Omental fat pad (tissue), 3 donors: ENCODE measurements at regions not wholly inside any gene's neighbourhood (a gene's known extent, or its start where the extent isn't known, plus 50 kb on each side); places are given as distances from the start of the nearest gene placed in this dataset.
A peak's percentile ranks its signal among the peaks of the same experiment; 100 is the strongest.
"Not testable (repeated sequence)": the region's sequence is repeated elsewhere in the genome, so short reads cannot be mapped to it uniquely, and the experiment has no call there.

Source experiments
- ATAC-seq: fragments of 150-250 bp; one replicate; pipeline ENCODE4 v1.9.1; 2016; ENCODE audit warnings: mild to moderate bottlenecking, moderate library complexity; ENCODE audit not compliant: low FRiP score
- DNase-seq: peaks from one replicate; pipeline ENCODE4 v3.0.0-alpha.2; 2019; ENCODE audit warnings: low spot score
- TF ChIP-seq, protein P1 (sequence below), 3 donors: fragments of 450-650 bp; IDR thresholded peaks; one replicate each; pipeline ENCODE4 v1.5.1; 2016 to 2017; ENCODE audit warnings: antibody characterized with exemption in 3 of 3, mild to moderate bottlenecking in 3 of 3, moderate library complexity in 2 of 3

DNA sequence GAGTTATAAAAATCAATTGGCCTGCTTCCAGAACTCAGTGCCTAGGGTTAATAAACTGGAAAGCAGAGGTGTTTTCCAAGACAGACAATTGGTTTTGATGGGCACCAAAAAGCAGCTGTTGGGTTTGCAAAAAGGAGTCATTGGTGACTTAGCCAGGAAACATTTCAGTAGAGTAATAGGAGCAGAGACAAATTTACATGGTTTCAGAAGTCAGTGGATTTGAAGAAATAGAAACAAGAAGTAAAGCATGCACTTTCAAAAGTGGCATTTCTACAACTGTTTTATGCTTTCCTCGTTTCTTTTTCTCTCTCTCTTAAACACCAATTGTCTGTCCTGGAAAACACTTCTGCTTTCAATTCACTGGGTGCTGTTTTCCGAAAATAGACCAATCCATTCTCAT, 87.8 kb downstream of the GLUL start:
- DNase-seq: no peak
- no peak for ATAC-seq
- TF ChIP-seq, protein P1, sequence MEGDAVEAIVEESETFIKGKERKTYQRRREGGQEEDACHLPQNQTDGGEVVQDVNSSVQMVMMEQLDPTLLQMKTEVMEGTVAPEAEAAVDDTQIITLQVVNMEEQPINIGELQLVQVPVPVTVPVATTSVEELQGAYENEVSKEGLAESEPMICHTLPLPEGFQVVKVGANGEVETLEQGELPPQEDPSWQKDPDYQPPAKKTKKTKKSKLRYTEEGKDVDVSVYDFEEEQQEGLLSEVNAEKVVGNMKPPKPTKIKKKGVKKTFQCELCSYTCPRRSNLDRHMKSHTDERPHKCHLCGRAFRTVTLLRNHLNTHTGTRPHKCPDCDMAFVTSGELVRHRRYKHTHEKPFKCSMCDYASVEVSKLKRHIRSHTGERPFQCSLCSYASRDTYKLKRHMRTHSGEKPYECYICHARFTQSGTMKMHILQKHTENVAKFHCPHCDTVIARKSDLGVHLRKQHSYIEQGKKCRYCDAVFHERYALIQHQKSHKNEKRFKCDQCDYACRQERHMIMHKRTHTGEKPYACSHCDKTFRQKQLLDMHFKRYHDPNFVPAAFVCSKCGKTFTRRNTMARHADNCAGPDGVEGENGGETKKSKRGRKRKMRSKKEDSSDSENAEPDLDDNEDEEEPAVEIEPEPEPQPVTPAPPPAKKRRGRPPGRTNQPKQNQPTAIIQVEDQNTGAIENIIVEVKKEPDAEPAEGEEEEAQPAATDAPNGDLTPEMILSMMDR (IDR thresholded peaks at IDR 0.05): no peak

DNA sequence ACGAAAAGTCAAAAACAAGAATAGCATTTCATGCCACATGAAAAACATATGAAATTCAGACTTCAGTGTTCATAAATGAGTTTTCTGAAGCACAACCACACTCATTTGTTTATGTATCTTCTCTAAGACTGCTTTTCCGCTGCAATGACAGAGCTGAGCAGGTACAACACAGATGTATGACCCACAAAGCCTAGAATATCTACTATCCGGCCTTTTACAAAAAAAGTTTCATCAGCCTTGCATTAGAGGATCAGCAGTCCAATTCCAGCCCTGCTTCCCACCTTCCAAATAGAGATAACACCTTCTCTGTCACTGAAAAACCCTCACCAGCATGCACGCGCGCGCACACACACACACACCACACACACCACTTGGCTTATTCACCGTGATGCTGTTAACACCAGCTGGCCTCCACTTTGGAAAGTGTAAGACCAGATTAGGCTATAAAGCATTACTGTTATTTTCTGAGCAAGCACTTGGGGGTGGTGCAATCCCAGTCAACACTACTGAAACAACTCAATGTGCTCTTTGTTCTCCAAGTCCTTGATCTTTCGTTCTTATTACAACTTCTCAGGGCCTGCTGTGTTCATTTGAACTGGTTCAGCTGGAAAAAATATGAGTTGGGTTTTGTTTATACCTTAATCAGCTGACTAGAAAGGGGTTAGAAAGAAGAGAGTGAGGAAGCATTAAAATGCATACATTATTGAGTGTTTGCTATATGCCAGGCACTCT, 90.0 kb downstream of the GLUL start:
- DNase-seq: no peak
- ATAC-seq: no peak
- TF ChIP-seq, protein P1 (IDR thresholded peaks at IDR 0.05): no peak

DNA sequence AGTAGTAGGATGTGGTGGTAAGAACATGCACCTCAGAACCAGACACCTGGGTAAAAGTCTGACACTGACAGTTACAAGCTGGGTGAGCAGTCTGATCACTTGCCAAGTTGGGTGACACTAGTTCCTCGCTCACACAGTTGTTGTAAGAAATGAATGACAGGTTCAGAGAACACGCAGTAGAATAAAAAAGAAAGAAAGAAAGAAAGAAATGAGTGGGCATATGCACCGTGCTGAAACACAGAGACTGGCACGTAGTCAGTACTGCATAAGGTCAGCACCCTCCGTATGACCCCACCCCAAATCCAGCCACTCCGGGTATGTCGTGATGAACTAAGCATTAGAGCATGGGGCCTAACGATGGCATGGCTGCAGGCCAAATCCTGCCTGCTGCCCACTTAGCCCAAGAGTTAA, 90.6 kb downstream of the GLUL start:
- TF ChIP-seq, protein P1 (IDR thresholded peaks at IDR 0.05): no peak
- no peak for ATAC-seq
- no peak for DNase-seq

DNA sequence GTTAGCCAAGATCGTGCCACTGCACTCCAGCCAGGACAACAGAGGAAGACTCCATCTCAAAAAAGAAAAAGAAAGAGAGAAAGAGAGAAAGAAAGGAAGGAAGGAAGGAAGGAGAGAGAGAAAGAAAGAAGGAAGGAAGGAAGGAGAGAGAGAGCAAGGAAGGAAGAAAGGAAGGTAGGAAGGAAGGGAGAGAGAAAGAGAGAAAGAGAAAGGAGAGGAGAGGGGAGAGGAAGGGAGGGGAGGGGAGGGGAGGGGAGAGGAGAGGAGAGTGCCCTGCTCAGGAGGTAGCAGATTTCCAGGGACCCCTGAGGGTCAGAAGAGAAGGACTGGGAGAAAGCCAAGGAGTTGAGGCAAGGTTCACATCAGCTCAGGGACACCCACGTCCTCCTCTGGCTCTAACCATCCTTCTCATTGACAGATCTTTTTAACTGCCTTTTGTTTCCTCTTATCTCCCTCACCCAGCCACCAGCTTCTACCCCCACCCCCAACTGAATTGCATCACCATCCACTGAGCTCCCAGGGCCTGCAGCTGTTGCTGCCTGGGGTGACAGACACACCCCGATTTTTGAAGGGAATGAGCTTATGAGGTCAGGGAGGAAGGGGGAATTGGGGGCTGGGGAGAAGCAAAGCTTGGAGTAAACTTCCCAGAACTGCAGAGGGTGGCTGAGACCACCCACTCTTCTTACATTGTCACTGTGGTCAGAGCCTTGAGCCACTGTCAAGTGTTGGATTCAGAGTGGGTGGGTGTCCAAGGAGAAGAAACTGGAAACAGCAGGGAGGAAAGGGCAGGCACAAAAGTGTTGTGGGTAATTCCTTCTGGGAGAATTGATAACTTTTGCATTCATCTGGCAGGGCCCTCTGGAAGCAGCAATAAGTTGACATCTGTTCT, 91.6 kb downstream of the GLUL start:
- ATAC-seq (peak; percentile 41), DNase-seq (no peak)
- TF ChIP-seq, protein P1 (IDR thresholded peaks at IDR 0.05): no peak

DNA sequence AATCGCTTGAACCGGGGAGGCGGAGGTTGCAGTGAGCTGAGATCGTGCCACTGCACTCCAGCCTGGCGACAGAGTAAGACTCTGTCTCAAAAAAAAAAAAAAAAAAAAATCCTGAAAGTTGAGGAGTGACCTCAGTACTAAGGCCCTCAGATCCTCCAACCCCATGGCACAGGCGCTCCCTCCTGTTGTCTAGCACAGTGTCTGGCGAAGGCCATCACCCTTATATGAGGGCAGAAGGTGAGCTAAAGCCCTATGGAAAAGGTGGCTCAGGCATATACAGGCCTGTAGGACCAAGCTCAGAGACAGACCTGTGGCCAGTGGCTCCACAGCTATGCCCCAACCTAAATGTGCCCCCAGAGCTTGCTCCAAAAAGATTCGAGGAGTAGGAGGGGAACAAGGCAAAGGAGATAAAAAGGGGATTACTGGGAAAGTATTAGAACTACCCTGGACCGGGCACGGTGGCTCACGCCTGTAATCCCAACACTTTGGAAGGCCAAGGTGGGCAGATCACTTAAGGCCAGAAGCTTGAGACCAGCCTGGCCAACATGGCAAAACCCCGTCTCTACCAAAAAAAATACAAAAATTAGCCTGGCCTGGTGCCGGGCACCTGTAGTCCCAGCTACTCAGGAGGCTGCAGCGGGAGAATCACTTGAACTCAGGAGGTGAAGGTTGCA, 92.4 kb downstream of the GLUL start:
- not testable (repeated sequence) for ATAC-seq, DNase-seq

DNA sequence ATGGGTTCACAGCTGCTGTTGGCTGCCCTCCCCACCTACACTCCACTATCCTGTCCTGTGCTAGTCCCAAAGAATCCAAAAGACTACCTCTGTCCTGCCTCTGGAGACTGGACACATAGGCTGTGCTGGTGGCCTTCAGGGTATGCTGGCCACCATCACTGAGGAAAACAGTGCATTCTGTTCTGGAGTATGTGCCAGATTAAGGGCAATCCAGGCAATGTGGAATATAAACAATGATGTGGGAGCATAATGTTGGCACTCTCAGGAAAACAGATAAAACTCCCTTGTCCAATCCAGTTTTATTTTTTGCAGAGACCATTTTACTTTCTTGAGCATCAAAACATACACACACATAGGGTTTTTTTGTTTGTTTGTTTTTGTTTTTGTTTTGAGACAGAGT, 94.3 kb downstream of the GLUL start:
- TF ChIP-seq, protein P1 (IDR thresholded peaks at IDR 0.05): no peak
- ATAC-seq (no peak), DNase-seq (no peak)

DNA sequence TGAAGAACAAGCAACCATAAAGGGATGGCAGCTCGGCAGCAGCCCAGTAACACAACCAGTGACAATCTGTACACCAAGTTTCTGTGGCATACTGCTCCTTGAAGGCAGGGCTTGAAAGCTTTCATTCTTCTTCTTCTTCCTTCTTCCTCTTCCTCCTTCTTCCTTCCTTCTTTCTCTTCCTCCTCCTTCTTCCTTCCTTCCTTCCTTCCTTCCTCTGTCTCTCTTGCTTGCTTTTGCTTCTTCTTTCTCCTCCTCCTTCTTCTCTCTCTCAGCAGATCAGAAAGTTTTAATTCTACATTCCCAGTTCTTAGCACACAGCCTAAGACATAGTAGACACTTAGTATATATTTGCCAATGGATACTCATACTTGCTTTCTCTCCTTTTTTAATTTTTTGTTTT, 95.9 kb downstream of the GLUL start:
- no peak for DNase-seq
- ATAC-seq: no peak
- TF ChIP-seq, protein P1 (IDR thresholded peaks at IDR 0.05): no peak
